ENCODE measurements at regions not wholly inside any gene's neighbourhood (a gene's known extent, or its start where the extent isn't known, plus 50 kb on each side); places are given as distances from the start of the nearest gene placed in this dataset.
"Not testable (repeated sequence)": the region's sequence is repeated elsewhere in the genome, so short reads cannot be mapped to it uniquely, and the experiment has no call there.

DNA sequence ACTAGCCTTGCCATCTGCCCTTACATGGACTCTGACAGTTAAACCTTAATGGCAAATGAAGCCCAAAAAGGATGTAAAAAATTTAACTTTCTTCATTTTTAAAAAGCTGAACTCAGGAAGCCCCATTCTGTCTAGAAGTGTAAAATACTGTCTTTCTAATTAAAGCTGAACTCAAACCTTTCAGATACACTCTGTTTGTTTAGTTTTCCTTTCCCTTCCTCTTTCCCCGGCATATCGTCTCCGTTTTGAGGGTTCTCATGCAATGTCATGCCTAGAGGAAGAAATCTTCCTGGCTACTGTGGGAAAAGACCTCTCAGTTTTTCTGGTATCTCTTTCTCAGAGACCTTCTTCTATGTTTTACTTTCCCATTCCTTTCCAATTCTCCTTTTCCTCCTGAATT is 841.5 kb downstream of the DTWD2 start:
- DNase-seq, result no peak

DNA sequence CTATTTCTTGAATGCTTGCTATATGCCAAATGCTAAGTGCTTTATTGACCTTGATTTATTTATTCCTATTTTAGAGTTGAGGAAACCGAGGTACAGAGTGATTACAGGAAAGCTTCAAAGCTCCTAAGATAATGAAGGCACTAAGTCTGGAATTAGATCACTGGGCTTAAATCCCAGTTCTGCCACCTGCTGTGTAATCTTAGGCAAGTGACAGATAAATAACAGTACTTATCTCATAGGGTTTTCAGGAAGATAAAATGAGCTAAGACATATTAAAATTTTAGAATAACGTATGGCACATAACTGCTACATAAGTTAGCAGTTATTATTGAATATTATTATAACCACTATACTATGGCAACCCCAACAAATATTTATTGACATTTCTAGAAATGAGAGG is 843.8 kb downstream of the DTWD2 start:
- no peak for DNase-seq

DNA sequence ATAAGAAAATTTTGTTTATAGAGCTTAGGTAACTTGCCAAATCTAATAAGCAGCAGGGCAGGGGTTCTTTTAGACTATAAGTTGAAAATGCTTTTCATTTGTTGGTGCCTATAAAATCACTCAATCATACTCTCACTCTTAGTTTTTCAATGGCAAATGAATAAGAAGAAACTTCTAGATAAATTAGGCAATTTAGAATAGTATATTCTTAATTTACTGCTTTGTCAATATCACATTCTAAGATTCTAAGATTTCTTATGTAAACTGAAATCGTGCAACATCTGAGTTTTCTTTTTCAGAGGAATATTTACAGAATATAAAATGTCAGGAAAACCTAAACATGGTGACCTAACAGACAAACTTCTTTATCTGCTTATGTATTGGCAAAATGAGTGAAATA is 849.0 kb downstream of the DTWD2 start:
- no peak for DNase-seq

DNA sequence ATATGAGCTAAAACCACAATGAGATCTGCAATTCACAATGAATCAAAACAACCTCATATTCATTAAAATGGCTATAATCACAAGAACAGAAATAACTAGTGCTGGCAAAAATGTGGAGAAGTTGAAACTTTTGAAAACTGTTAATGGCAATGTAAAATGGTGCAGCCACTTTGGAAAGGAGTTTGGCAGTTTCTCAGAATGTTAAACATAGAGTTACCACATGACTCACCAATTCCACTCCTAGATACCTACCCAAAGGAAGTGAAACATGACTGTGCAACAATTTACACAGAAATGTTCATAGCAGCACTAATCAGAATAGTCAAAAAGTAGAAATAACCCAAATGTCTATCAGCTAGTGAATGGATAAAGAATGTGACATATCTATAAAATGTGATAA is 862.2 kb downstream of the DTWD2 start:
- DNase-seq, result no peak

DNA sequence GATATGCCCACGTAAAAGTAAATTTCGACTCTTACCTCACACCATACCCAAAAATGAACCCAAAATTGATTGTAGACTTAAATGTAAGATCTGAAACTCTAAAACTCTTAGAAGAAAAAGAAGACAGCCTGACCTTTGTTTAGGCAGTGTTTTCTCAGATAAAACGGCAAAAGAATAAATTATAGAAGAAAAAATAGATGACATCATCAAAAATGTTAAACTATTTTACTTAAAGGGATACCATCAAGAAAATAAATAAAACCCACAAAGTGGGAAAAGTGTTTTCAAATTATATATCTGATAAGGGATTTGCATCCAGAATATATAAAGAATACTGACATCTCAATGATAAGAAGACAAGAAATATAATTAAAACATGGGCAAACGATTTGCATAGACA is 862.7 kb downstream of the DTWD2 start:
- no peak for DNase-seq

DNA sequence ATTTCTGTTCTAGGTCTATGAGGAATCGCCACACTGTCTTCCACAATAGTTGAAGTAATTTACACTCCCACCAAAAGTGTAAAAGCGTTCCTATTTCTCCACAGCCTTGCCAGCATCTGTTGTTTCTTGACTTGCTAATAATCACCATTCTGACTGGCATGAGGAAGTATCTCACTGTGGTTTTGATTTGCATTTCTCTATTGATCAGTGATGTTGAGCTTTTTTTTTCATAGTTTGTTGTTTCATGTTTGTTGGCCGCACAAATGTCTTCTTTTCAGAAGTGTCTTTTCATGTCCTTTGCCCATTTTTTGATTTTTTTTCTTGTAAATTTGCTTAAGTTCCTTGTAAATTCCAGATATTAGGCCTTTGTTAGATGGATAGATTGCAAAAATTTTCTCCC is 867.1 kb downstream of the DTWD2 start:
- DNase-seq, result no peak

DNA sequence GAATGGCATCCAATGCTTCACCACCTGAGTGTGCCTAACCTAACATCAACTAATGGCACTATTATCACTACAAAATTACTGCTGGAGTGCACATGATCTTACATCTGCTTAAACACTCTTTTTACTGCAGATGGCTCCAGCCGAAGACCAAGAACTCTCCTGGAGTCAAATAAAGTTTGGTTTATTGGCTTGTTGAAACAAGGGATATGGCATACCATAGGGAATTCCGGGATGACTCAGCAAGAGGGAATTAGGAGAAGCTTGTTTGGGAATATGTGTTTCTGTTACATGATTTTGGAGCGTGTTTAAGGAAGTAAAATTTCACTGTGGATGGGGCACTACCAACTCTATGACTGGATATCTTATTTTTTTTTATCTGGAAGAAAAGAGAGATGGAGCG is 872.6 kb downstream of the DTWD2 start:
- DNase-seq, result no peak

DNA sequence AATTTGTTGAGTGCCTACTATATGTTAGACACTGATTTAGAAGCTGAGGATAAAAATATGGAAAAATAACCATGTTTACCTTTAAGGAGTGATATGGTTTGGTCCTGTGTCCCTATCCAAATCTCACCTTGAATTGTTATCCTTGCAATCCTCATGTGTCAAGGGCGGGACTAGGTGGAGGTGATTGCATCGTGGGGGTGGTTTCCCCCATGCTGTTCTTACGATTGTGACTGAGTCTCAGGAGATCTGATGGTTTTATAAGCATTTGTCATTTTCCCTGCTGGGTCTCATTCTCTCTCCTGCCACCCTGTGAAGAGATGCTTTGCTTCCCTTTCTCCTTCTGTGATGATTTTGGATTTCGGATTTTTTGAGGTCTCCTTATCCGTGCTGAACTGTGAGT is 876.4 kb downstream of the DTWD2 start:
- DNase-seq, result no peak

DNA sequence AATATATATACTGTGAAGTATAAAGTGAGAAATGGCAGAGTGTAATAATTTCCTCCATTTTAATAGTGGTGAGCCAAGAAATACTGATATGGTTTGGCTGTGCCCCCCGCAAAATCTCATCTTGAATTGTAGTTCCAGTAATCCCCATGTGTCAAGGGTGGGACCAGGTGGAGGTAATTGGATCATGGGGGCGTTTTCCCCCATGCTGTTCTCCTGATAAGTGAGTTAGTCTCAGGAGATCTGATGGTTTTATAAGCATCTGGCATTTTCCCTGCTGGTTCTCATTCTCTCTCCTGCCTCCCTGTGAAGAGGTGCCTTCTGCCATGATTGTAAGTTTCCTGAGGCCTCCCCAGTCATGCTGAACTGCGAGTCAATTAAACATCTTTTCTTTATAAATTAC is 881.1 kb downstream of the DTWD2 start:
- not testable (repeated sequence) for DNase-seq

DNA sequence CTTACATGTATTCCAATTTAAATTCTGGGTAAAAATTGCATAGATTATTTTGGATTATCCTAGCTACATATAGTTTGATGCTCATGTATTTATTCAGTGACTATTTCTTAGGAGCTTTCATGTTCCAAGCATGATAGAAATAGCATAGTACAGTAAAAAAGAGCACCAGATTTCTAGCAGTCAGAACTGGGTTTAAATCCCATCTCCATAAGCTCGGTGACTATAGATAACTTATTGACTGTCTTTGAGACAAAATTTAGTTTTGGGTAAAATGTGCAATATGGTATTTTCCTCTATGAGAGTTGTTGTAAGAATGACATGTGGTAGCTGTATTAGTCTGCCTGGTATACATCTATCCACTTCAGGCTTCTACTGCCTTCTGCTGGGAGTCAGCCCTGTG is 889.6 kb downstream of the DTWD2 start:
- no peak for DNase-seq

DNA sequence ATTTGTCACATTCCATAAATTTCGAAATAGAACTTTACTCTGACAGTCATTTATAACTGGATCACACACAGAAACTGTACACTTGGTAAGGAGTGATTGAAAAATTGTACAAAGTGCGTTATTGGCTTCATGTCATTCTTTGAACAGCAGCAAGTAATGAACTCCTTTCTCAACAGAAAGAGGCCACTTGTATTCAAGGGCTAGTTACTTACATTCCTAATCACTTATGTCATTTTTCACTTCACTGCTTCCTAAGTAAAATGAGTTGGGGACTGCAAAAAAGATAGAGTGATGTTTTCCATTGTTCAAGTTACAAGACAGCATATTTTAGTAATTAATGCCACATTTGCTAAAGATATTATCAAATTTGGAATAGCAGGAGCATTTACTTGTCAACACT is 893.2 kb downstream of the DTWD2 start:
- DNase-seq, result no peak

DNA sequence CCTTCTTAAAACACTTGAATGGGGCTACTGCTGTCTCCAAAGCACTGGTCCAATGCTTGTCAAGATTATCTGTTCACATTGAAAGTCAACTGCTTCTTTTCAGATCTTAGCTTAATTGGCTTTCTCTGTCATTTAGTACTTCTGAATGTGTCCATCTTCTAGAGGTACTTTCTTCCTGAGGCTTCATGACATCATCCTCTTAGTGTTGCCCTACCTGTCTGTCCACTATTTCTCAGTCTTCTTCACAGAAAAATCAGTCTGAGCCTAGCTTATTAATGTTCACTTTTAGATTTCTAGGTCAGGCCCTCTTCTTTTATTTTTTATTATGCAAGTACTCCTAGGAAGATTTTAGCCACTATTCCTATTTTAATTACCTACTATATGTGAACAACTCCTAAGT is 899.9 kb downstream of the DTWD2 start:
- DNase-seq, result no peak

DNA sequence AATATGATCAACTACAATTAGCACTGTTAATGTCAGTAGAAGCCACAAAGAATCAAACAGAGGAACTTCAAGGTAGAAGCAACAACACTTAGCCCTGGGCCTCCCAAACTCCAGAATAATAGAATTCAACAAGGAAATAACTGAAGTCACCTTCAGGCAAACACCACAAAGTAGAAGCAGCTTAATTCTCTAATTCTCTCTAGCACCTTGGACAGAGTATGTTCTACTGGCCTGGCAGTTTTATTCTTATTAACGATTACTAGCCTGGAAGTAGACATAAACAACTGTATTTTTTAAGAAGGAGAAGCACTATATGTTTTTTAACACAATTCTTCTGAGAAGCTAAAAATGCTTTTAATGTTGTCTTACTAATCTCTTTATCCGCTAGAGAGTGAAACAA is 911.9 kb downstream of the DTWD2 start:
- DNase-seq, result no peak

DNA sequence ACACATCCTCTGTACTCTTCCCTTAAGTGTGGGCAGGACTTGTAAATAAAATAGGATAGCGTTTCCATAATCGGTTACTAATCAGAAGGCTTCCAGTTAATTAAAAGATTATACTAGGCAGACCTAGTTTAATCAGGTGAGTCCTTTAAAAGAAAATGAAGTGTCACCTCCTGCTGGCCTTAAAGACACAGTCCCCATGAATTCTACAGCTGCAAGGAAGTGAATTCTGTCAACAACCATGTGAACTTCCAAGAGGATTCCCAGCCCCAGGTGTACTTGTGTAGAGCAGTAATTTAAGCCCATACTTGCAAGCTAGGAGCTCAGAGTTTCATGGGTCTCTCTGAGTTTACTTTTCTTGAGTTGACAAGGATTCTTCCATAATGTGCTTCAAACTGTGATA is 918.3 kb downstream of the DTWD2 start:
- no peak for DNase-seq

DNA sequence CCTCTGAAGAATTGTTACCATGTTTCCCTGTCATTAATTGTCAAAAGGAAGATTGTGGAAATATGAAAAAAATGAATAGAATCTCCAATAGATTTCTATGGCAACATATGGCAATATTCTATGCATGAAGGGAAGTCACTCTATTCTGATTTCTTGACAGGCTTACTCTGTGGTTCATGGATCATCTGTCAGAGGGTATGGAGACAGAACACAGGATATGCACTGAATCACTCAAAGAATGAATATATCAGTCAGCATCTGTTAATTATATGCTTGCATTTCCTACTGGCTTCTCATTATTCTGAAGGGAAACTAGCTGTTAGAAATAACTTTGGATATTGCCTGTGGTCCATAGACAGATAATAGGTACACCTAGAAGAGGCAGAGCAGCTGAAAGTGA is 918.9 kb downstream of the DTWD2 start:
- no peak for DNase-seq

DNA sequence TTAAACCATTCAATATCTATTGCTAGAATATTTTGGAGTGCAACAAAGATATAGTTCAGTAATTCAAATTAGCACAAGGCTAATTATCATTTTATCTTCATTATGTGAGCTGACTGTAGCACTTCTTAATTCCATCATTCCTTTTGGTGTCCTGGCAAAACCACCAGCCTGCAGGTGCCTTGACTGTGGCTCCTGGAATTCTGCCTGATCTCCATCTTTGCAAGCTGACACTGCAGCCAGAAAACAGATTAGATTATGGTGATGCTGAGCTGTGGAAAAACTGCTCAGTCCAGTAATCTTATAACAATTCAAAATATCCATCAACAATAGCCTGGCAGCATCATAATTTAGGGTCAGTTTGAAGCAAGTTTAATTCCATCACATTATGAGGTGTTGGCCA is 919.5 kb downstream of the DTWD2 start:
- DNase-seq, result no peak

DNA sequence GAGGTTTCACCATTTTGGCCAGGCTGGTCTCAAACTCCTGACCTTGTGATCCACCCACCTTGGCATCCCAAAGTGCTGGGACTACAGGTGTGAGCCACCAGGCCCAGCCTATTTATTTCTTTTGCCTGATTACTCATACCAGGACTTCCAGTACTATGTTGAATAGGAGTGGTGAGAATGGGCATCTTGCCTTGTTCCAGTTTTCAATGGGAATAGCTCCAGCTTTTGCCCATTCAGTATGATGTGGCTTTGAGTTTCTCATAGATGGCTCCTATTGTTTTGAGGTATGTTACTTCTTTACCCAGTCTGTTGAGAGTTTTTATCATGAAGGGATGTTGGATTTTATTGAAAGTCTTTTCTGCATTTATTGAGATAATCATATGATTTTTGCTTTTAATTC is 924.5 kb downstream of the DTWD2 start:
- DNase-seq, result not testable (repeated sequence)

DNA sequence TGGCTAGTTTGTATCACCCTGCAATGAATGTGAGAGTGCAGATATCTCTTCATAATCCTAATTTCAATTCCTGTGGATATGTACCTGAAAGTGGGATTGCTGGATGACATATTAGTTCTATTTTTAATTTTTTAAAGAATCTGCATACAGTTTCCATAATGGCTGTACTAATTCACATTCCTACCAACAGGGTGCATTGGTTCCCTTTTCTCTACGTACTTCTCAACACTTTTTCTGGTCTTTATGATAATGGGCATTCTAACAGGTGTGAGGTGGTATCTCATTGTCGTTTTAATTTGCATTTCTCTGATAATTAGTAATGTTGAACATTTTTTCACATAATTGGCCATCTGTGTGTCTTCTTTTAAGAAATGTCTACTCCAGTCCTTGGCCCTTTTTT is 927.5 kb downstream of the DTWD2 start:
- no peak for DNase-seq

DNA sequence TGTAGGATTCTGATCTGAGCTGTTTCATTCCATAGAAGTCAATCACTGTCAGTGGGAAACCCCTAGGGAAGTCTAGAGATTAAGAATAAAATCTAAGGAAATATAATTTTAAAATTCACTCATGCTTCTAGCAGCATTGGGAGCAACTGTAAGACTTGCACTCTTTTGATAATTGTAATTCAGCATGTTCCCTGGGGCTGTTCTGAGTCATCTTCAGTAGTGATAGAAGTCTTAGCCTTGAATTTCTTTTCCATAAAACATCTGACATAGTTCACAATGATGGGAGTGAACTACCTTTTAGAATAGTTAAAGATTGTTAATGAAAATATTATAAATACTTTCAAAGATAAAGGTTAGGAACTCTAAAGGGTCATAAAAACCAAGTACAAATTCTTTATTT is 935.8 kb downstream of the DTWD2 start:
- no peak for DNase-seq

DNA sequence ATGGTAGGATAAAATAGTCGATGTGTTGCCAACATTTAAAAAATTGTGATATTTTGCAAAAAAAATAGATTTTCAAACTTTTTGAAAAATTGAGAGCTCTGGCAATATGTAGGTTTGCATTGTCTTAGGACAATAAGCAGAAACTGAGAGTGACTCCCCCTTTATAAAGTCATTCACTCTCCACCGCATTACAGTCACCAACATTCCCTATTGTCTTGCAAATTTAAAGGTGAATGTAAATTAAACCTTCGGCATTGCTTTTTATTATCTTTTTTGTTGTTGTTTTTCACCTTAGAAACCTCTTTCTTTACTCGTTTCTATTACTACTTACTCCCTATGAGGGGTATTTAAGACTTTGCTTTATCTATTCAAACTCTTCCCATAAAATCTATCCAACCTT is 944.2 kb downstream of the DTWD2 start:
- DNase-seq, result no peak

DNA sequence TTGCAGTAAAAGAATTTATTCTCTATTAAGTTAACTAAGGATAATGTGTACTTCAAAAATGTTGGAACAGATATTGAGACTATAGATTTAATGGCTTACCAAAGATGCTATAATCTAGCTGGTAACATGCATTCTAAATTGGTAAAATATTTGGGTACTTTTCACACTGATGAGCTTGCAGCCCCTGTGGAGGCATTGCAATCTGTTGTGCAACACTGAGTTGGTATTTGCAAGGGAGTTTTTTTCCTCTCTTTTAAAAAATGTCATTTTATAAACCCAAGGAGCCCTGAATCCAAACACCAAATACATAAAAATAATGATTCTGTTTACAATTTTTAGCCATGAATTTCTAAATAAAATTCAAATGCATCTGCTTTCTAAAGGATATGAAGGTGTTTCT is 944.8 kb downstream of the DTWD2 start:
- no peak for DNase-seq

DNA sequence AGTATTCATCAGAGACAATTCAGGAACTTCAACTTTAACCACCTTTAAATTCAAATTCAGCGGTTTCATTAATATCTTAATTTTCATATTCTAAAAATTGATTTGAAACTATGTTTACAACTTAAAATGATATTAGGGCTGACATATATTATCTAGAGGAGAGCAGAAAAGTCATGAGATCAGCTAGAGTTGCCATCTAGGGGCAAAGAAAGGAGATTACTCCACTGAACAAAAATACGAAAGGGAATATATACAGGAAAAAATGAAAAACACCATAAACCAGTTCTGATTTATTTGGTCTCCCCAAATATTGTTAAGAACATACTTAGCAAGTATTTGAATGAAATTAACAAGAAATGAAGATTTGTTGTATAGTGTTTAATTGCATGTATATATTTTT is 946.3 kb downstream of the DTWD2 start:
- no peak for DNase-seq

DNA sequence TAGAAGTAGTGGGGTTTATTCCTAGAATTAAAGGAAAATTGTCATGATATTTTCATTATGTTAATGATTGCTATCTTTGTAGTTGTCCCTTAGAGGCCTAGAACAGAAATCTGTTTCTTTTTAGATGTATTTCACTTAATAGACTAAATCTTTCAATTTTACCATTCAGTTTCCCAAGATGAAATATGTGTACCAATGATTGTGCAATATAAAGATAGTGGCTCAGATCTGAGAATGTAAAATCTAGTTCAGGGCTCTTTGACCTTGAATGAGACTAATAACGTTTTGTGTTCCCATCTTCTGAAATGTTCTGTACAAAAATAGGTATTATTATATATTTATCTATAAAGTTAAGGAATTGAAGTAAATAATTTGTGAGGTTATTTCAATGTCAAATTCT is 947.9 kb downstream of the DTWD2 start:
- no peak for DNase-seq

DNA sequence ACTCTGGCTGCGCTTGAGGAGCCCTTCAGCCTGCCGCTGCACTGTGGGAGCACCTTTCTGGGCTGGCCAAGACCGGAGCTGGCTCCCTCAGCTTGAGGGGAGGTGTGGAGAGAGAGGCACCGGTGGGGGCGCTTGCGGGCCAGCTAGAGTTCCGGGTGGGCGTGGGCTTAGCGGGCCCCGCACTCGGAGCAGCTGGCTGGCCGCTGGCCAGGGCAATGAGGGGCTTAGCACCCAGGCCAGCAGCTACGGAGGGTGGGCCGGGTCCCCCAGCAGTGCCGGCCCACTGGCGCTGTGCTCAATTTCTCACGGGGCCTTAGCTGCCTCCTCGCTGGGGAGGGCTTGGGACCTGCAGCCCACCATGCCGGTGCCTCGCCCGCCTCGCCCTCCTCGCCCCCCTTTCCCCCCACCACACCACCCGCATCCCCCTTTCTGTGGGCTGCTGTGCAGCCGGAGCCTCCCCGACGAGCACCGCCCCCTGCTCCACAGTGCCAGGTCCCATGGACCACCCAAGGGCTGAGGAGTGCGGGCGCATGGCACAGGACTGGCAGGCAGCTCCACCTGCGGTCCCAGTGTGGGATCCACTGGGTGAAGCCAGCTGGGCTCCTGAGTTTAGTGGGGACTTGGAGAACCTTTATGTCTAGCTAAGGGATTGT is 954.5 kb downstream of the DTWD2 start:
- no peak for DNase-seq

DNA sequence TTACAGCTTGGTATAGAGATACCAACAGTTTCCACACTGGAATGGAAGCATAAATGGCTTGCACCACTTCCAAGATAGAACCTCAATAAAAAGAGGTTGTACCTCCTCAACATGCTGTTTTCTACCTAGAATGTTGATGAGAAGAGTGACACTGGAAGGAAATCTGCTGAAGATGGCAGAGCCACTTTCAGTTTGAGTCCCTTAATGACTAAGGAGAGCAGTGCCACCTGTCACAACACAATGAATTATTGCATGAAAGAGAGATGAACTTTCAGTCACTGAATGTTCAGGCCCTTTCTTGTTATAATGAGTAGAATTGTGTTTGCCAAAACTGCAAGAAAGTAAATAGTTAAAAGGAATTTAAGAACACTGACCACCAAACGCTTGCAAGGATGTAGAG is 958.5 kb downstream of the DTWD2 start:
- DNase-seq, result no peak

DNA sequence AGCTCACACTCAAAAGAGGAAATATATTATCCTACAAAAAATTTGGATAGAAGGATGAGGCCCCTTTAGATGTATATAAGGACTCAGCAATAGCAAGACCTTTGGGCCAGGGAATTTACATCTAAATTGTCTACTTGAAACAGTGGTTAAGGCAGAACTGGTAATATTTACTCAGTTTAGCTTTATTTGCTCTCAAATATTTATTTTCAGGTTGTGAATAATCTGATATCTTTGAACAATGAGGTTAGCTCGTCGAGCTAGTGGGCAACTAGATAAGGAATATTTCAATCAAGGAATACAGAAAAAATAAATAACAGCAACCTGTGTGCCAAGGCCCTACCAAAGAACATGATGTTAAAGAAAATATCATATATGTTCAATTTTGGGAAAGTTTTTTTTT is 966.3 kb downstream of the DTWD2 start:
- no peak for DNase-seq

Measured in right forelimb (tissue), 1 donor.